GM21529 (cell line): ENCODE measurements at regions not wholly inside any gene's neighbourhood (a gene's known extent, or its start where the extent isn't known, plus 50 kb on each side); places are given as distances from the start of the nearest gene placed in this dataset.
"Not testable (repeated sequence)": the region's sequence is repeated elsewhere in the genome, so short reads cannot be mapped to it uniquely, and the experiment has no call there.

Experiments
- ATAC-seq: cut with Tn5 transposase; IDR thresholded peaks from one replicate; pipeline ENCODE4 v1.9.1; 2021; ENCODE audit not compliant: unreplicated experiment

DNA sequence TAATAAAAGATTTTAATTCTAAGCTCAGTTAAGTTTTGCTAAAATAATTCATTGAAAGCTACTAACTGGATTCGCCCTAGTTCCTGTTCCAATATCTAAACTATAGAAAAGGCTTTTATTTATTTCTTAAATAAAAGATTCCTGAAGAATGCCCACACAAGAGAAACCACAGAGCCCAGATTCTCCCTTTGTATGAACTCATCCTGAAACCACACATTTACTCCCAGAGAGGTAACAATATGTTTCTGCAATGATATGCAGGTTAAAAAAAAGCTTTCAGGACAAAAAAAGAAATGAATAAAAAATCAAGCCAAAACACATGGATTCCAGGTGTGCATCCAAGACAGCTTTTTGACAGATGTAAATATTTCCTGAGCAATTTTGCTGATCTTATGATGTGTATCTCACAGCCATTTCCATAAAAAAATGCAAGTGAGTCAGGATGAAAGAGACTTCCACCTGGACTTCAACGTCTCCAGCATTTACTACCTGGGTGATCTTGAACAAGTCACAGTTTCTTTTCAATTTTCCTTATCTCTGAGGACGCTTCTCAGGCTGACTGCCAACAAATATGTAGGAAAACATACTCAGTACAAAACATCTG lies 234.4 kb upstream of the FAT1 start:
- ATAC-seq, result no peak

GRCh38 chr4:186958726-186959350 lies 235.2 kb upstream of the FAT1 start:
- ATAC-seq, result no peak

- ATAC-seq, result no peak
These were observed 256.5 kb upstream of the FAT1 start for GRCh38 chr4:186979961-186980745.

DNA sequence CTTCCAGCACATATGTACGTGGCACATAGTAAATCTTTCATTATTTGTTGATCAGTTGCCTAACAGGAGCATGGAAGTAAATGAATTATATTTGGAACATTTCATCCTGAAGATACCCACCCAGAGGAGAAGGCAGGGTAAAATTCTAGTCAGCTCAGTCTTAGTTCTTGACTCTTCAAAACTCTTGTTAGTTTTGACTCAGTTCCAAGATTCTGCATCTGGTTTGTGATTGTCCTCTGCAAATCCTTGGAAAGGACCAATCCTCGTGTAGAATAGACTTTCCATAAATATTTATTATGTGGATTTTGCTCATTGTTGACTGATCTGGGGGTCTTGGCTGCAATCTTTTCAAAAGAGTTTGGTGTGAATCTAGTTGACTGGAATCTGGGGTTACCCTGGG lies 257.5 kb upstream of the FAT1 start:
- no peak for ATAC-seq

GRCh38 chr4:186982160-186982559 lies 258.5 kb upstream of the FAT1 start:
- ATAC-seq, result no peak

GRCh38 chr4:186984105-186984644 lies 260.5 kb upstream of the FAT1 start:
- no peak for ATAC-seq

- no peak for ATAC-seq
These were observed 276.0 kb upstream of the FAT1 start for GRCh38 chr4:186999686-187000085.

DNA sequence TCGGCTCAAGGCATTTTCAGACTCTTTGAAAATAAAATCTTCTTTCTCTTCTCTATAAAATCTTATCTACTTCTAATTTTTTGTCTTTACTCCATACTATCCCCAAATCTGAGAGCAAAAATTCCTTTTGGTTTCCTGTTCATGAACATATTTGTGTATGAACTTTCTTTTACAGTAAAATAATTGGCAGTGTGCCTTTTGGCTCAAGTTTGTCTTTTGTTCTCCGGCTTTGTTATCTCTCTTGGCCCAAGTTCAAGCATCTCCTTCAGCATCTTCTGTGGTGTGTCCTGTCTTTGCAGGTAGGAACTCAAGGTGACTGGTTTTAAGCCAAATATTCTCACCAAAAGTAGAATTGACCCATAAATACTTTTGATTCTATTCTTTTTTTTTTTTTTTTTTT lies 276.6 kb upstream of the FAT1 start:
- no peak for ATAC-seq

GRCh38 chr4:187002133-187002532 lies 278.5 kb upstream of the FAT1 start:
- not testable (repeated sequence) for ATAC-seq

DNA sequence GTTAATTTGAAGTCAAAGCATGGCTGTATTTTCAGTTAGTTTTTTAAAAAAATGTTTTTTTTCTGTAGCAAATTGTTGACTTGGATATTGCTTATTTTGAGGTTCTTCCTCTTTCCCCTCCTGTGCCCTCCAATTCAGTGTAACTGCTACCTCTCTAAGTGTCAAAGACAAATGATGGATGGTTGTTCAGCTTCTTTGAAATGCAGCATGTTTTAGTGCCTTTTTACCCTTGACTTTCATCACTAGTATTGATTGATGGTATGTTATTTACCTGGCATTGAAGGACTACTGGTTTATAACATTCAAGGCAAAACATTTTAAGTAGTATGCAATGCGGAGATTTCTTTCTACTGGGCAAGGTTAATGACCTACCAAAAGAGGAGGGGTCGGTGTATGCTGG lies 281.0 kb upstream of the FAT1 start:
- no peak for ATAC-seq

- no peak for ATAC-seq
These were observed 282.5 kb upstream of the FAT1 start for GRCh38 chr4:187006189-187006618.

DNA sequence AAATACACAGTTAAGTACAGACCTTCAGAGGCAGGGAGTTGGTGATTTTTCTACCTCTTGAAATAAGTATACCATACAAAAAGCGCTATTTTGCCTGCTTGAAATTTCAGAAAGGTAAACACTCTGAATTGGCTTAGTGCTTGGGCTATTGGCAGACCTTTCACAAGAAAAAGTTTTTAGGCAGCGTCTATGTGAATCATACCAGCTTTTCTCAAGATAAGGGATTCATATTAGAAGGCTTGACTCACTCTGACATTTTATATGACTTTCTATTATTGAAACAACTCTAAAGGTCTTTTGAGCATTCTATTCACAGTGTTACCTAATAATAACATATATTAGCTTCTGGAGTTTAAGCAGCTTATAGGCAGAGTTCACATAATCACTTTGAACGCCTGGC lies 286.4 kb upstream of the FAT1 start:
- ATAC-seq, result no peak

DNA sequence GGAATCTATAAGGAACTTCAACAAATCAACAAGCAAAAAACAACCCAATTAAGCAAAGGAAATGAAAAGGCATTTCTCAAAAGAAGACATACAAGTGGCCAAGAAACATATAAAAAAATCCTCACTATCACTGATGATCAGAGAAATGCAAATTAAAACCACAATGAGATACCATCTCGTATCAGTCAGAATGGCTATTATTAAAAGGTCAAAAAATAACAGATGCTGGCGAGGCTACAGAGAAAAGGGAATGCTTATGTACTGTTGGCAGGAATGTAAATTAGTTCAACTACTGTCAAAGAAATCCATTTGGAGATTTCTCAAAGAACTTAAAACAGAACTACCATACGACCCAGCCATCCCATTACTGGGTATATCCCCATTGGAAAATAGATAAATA lies 292.4 kb upstream of the FAT1 start:
- no peak for ATAC-seq

- ATAC-seq, result no peak
These were observed 293.5 kb upstream of the FAT1 start for GRCh38 chr4:187017147-187017546.

DNA sequence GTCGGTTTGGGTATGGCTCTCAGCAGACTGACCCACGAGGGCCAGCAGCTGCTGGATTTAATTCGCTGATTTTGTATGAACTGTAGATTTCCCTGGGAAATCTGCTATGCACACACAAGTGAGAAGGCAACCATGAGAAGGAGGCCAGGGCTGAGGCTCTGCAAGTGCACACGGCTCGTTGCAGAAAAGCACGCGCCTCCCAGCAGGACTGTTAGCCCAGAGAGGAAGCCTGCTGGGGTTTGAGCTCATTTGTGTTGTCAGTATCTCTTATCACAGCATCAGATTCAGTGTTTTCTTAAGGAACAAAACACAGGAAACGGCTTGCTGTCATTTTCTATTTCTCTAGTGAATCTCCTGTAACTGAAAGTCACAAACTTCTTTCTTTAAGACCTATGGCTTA lies 296.2 kb upstream of the FAT1 start:
- ATAC-seq, result no peak

DNA sequence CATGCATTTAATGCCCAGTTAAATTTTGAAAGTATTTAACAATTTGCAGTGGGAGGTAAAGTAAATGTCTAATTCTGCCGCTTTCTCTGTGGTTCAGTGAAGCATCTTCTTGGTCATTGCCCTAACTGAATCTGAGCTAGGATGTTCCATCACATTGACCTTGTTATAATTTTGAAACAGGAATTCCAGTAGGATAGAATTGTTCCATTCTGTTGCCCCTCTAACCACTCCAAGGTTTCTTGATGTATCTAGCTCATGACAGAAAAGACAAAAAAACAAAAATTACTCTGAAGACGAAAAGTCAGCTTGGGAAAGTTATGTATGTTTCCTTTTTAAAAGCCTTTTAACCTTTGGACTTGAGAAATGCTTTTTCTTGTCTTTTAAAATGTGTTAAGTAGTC lies 297.0 kb upstream of the FAT1 start:
- ATAC-seq, result no peak

DNA sequence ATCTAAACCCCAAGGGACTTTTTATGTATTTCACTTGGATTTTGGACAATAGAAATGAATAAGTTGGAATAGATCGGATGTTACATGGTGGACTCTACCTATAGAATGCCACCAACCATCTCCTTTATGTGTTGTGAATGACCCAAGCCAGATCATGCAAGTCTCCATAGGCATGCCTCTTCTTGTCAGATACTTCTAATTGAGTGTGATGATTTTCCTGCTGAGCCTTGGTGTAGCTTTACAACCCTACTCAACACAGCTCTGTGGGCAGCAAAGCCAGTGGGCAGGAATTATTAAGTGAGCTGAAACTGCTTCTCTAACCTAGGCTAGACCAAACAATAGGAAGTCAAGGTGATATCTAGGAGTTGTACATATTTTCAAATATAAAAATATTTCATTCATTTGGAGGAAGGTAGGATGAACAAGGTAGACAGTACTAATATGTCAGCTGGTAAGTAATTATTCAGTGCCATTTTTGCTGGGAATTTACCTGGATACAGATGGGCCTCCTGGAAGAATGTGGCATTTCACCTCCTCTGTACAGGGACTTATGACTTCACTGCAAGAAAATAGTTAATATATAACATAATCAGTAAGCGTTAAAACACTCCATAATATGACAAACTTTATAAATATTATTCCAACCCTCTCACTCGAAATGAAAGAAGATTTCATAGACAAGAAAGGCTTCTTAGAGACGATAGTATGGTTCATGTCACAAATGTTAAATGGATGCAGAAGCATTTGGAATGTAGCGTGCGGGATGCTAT lies 298.0 kb upstream of the FAT1 start:
- no peak for ATAC-seq

GRCh38 chr4:187027272-187027671 lies 303.6 kb upstream of the FAT1 start:
- ATAC-seq, result no peak

- ATAC-seq, result no peak
These were observed 318.6 kb upstream of the FAT1 start for GRCh38 chr4:187042251-187042650.

DNA sequence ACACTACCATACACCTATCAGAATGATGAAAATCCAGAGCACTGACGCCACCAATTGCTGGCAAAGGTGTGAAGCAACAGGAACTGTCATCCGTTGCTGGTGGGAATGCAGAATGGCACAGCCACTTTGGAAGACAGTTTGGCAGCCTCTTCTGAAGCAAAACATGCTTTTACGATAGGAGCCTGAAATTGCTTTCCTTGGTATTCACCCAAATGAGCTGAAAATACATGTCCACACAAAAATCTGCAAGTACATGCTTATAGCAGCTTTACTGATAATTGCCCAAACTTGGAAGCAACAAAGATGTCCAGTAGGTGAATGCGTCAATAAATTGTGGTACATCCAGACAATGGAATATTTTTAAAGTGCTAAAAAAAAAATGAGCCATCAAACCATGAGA lies 322.8 kb upstream of the FAT1 start:
- no peak for ATAC-seq

DNA sequence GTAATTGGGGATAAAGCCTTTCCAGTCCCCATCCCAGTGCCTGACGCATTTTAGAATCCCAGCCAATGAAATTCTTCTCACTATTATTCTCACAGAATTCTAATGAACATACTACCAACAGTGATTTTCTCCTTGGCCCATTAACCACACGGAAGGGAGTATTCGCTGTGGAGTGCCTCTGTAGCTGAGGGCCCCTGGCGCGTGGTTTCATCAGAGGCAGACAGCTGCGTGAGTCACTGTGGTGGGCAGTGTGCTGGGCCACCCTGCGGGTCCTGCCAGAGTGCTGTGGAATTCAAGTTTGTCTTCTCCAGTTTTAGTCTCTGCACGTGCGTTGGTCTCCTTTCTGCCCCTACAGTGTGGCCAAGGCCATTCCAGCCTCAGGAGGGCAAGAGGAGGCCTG lies 335.4 kb upstream of the FAT1 start:
- ATAC-seq, result no peak
